ENCODE measurements at regions not wholly inside any gene's neighbourhood (a gene's known extent, or its start where the extent isn't known, plus 50 kb on each side); places are given as distances from the start of the nearest gene placed in this dataset.

DNA sequence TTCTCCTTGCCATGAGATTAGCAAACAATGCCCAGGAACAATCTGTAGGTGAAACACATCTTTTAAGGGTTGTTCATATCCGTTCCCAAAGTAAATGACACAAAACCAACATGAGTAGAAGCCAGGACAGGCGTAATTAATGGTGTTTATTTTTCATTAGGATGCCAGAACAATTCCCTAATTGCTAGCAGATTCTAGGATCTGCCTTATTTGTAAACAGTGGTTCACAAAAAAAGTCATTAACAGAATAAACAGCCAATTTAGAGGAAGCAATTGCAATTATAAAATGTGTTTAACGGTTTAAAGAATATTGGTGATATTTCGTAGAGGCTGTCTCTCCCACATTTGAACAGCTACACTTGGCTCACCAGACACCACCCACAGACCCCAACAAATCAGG lies 250.6 kb upstream of the GPR26 start:
- H3K27me3 ChIP-seq (ENCODE audit: control insufficient read depth in 2 of 2, insufficient read depth in 2 of 2, low read length in 2 of 2): no peaks in the 10 kb centered on the region
- H2AFZ ChIP-seq (ENCODE audit: low read depth, low read length): no peak overlapping the region
- no TSS peak for BruUV-seq (replicated peaks)
- ChIA-PET CTCF (no interaction called here), POLR2A (no interaction called here)
- H3K36me3 ChIP-seq (ENCODE audit: control insufficient read depth in 2 of 2, extremely low read depth in 1 of 2, insufficient read depth in 2 of 2, low read length in 2 of 2): no peaks in the 10 kb centered on the region
- no peaks in the 10 kb centered on the region for H4K20me1 ChIP-seq (replicated peaks; ENCODE audit: control insufficient read depth, extremely low read depth, insufficient read depth, low read length)
- no peak overlapping the region for H3K4me3 ChIP-seq (replicated peaks in 1 of 3; ENCODE audit: insufficient read depth in 1 of 3, low read depth in 1 of 3, low read length in 3 of 3)
- dilution Hi-C loops (cut with MboI; ENCODE audit: extremely low pct_ligation_motif_present, low sequenced_read_pairs) (no loop called here), intact Hi-C loops (cut with micrococcal nuclease) (no loop called here)
- H3K9ac ChIP-seq (replicated peaks; ENCODE audit: extremely low read depth, insufficient read depth, low read length): no peak overlapping the region
- no peaks in the 10 kb centered on the region for H3K9me1 ChIP-seq (replicated peaks; ENCODE audit: control insufficient read depth, extremely low read depth, insufficient read depth, low read length)
- H3K27ac ChIP-seq (ENCODE audit: insufficient read depth, low read depth, low read length): no peak overlapping the region
- H3K79me2 ChIP-seq (ENCODE audit: control insufficient read depth, insufficient read depth, low read length): no peaks in the 10 kb centered on the region
- no peaks in the 10 kb centered on the region for H3K9me3 ChIP-seq (replicated peaks; ENCODE audit: control insufficient read depth, insufficient read depth, low read length)
- no peaks in the 10 kb centered on the region for H3K4me1 ChIP-seq (ENCODE audit: control insufficient read depth, extremely low read depth, insufficient read depth, low read length)
- TF ChIP-seq CTCF (IDR thresholded peaks at IDR 0.05; ENCODE audit: extremely low read depth in 1 of 2, insufficient read depth in 1 of 2, low read depth in 1 of 2, low read length in 2 of 2) (no peak), MYC (IDR thresholded peaks at IDR 0.05; ENCODE audit: low read depth, low read length) (no peak)
- DNase-seq (ENCODE audit: low read depth, low spot score) (no peak), FAIRE-seq (no peak)
- H3K4me2 ChIP-seq (ENCODE audit: insufficient read depth, low read length): no peak overlapping the region

DNA sequence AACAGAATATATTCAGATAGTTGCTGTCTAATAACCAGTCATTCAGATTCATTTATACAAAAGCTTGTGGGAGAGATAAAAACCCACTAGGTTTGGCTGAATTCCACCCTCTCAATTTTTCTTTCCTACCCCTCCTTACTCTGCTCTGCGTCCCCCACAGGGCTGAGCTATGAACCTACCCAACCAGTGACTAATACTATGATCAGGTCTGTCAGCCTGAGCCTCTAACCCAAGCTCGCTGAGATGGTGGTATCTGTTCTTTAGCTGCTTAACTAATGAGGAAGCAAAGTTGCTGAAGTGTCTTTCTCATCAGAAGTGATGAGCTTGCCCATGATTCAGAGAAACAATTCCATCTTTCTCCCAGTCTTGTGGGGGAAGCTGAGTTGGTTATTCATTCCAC lies 248.7 kb upstream of the GPR26 start:
- H3K36me3 ChIP-seq (ENCODE audit: control insufficient read depth in 2 of 2, extremely low read depth in 1 of 2, insufficient read depth in 2 of 2, low read length in 2 of 2): no peaks in the 10 kb centered on the region
- H3K9me3 ChIP-seq (replicated peaks; ENCODE audit: control insufficient read depth, insufficient read depth, low read length): no peaks in the 10 kb centered on the region
- H4K20me1 ChIP-seq (replicated peaks; ENCODE audit: control insufficient read depth, extremely low read depth, insufficient read depth, low read length): no peaks in the 10 kb centered on the region
- no peaks in the 10 kb centered on the region for H3K9me1 ChIP-seq (replicated peaks; ENCODE audit: control insufficient read depth, extremely low read depth, insufficient read depth, low read length)
- intact Hi-C loops (cut with micrococcal nuclease) (no loop called here), dilution Hi-C loops (cut with MboI; ENCODE audit: extremely low pct_ligation_motif_present, low sequenced_read_pairs) (no loop called here)
- no TSS peak for BruUV-seq (replicated peaks)
- no peak overlapping the region for H3K27ac ChIP-seq (ENCODE audit: insufficient read depth, low read depth, low read length)
- no peaks in the 10 kb centered on the region for H3K27me3 ChIP-seq (ENCODE audit: control insufficient read depth in 2 of 2, insufficient read depth in 2 of 2, low read length in 2 of 2)
- no peak overlapping the region for H3K4me2 ChIP-seq (ENCODE audit: insufficient read depth, low read length)
- FAIRE-seq (no peak), DNase-seq (ENCODE audit: low read depth, low spot score) (no peak)
- H2AFZ ChIP-seq (ENCODE audit: low read depth, low read length): no peak overlapping the region
- TF ChIP-seq JUN (IDR thresholded peaks at IDR 0.05; ENCODE audit: borderline replicate concordance, insufficient read depth, insufficient read length, low read depth): no peak
- no peak for TF ChIP-seq MAX (IDR thresholded peaks at IDR 0.05; ENCODE audit: insufficient read depth, insufficient read length)
- no peak for TF ChIP-seq POLR2AphosphoS5 (IDR thresholded peaks at IDR 0.05; ENCODE audit: insufficient read depth, low read depth, low read length)
- no peak for TF ChIP-seq GATA2 (IDR thresholded peaks at IDR 0.05; ENCODE audit: insufficient read depth, insufficient read length, low read depth, low read length)
- TF ChIP-seq EZH2 (IDR thresholded peaks at IDR 0.05; ENCODE audit: borderline replicate concordance, low read depth, low read length, severe bottlenecking): no peak
- TF ChIP-seq POLR2A (IDR thresholded peaks at IDR 0.05; ENCODE audit: low read depth, low read length): no peak
- no peak for TF ChIP-seq MYC (IDR thresholded peaks at IDR 0.05; ENCODE audit: low read depth, low read length)
- TF ChIP-seq CTCF (IDR thresholded peaks at IDR 0.05; ENCODE audit: extremely low read depth in 1 of 2, insufficient read depth in 1 of 2, low read depth in 1 of 2, low read length in 2 of 2): no peak
- TF ChIP-seq FOS (IDR thresholded peaks at IDR 0.05; ENCODE audit: borderline replicate concordance, insufficient read depth, low read length): no peak
- ChIA-PET CTCF (interaction anchor here (0.6 kb wide), 1 partner anchor 48 kb away, joined by 3 read pairs; no protein-coding TSS in a partner anchor), POLR2A (interaction anchor here (0.7 kb wide), 1 partner anchor 16 kb away, joined by 3 read pairs; no protein-coding TSS in a partner anchor)
- no peak overlapping the region for H3K4me3 ChIP-seq (replicated peaks in 1 of 3; ENCODE audit: insufficient read depth in 1 of 3, low read depth in 1 of 3, low read length in 3 of 3)
- H3K79me2 ChIP-seq (ENCODE audit: control insufficient read depth, insufficient read depth, low read length): no peaks in the 10 kb centered on the region
- no peaks in the 10 kb centered on the region for H3K4me1 ChIP-seq (ENCODE audit: control insufficient read depth, extremely low read depth, insufficient read depth, low read length)
- H3K9ac ChIP-seq (replicated peaks; ENCODE audit: extremely low read depth, insufficient read depth, low read length): no peak overlapping the region
